IPS-NIHi7 (cell line): ENCODE measurements at regions not wholly inside any gene's neighbourhood (a gene's known extent, or its start where the extent isn't known, plus 50 kb on each side); places are given as distances from the start of the nearest gene placed in this dataset.
"Not testable (repeated sequence)": the region's sequence is repeated elsewhere in the genome, so short reads cannot be mapped to it uniquely, and the experiment has no call there.

Source experiments
- DNase-seq: peaks from one replicate; pipeline ENCODE4 v3.0.0; 2012; ENCODE audit warnings: mixed read lengths; ENCODE audit errors: extremely low spot score

- not testable (repeated sequence) for DNase-seq
Observed at GRCh38 chr10:29363930-29364329, 75.1 kb downstream of the LYZL1 start.

- DNase-seq = not testable (repeated sequence)
Observed at GRCh38 chr10:29366206-29366605, 77.3 kb downstream of the LYZL1 start.

- no peak for DNase-seq
Observed at GRCh38 chr10:29369419-29369818, 80.5 kb downstream of the LYZL1 start.

GRCh38 chr10:29370097-29371092 is 81.5 kb downstream of the LYZL1 start:
- no peak for DNase-seq

GRCh38 chr10:29372920-29373319 is 84.0 kb downstream of the LYZL1 start:
- DNase-seq = no peak

GRCh38 chr10:29374162-29374561 is 85.3 kb downstream of the LYZL1 start:
- DNase-seq = no peak

GRCh38 chr10:29375888-29376287 is 87.0 kb downstream of the LYZL1 start:
- DNase-seq = no peak

GRCh38 chr10:29377333-29377961 is 88.6 kb downstream of the LYZL1 start:
- peak; percentile 30 for DNase-seq

- DNase-seq = no peak
Observed at GRCh38 chr10:29378106-29378505, 89.2 kb downstream of the LYZL1 start.

- no peak for DNase-seq
Observed at GRCh38 chr10:29379208-29379607, 90.3 kb downstream of the LYZL1 start.

GRCh38 chr10:29379777-29380598 is 91.1 kb downstream of the LYZL1 start:
- DNase-seq = not testable (repeated sequence)

GRCh38 chr10:29380599-29381511 is 92.0 kb downstream of the LYZL1 start:
- DNase-seq = not testable (repeated sequence)

GRCh38 chr10:29386342-29386999 is 97.6 kb downstream of the LYZL1 start:
- peak; percentile 50 for DNase-seq

- DNase-seq = no peak
Observed at GRCh38 chr10:29387269-29387668, 98.4 kb downstream of the LYZL1 start.

- not testable (repeated sequence) for DNase-seq
Observed at GRCh38 chr10:29388112-29388511, 99.2 kb downstream of the LYZL1 start.

- DNase-seq = no peak
Observed at GRCh38 chr10:29389493-29389892, 100.6 kb downstream of the LYZL1 start.

- DNase-seq = no peak
Observed at GRCh38 chr10:29389935-29390334, 101.1 kb downstream of the LYZL1 start.

GRCh38 chr10:29392376-29393021 is 103.6 kb downstream of the LYZL1 start:
- peak; percentile 69 for DNase-seq

GRCh38 chr10:29394321-29394932 is 105.6 kb downstream of the LYZL1 start:
- DNase-seq = no peak
